ENCODE measurements at regions not wholly inside any gene's neighbourhood (a gene's known extent, or its start where the extent isn't known, plus 50 kb on each side); places are given as distances from the start of the nearest gene placed in this dataset.

- no peak for DNase-seq (ENCODE audit: low spot score)
These were observed 204.7 kb upstream of the GABRA2 start for GRCh38 chr4:46594661-46595060.

- DNase-seq (ENCODE audit: low spot score), result peak; percentile 4
These were observed 196.6 kb upstream of the GABRA2 start for GRCh38 chr4:46586566-46586965.

- no peak for DNase-seq (ENCODE audit: low spot score)
These were observed 191.7 kb upstream of the GABRA2 start for GRCh38 chr4:46581677-46582076.

- DNase-seq (ENCODE audit: low spot score), result no peak
These were observed 165.0 kb upstream of the GABRA2 start for GRCh38 chr4:46554760-46555465.

- no peak for DNase-seq (ENCODE audit: low spot score)
These were observed 160.5 kb upstream of the GABRA2 start for GRCh38 chr4:46550471-46550870.

GRCh38 chr4:46549125-46549524, 159.2 kb upstream of the GABRA2 start:
- DNase-seq (ENCODE audit: low spot score), result no peak

- no peak for DNase-seq (ENCODE audit: low spot score)
These were observed 134.8 kb upstream of the GABRA2 start for GRCh38 chr4:46524751-46525150.

GRCh38 chr4:46520361-46520760, 130.4 kb upstream of the GABRA2 start:
- DNase-seq (ENCODE audit: low spot score), result no peak

GRCh38 chr4:46515940-46516339, 126.0 kb upstream of the GABRA2 start:
- no peak for DNase-seq (ENCODE audit: low spot score)

- no peak for DNase-seq (ENCODE audit: low spot score)
These were observed 118.3 kb upstream of the GABRA2 start for GRCh38 chr4:46508216-46508615.

- no peak for DNase-seq (ENCODE audit: low spot score)
These were observed 116.9 kb upstream of the GABRA2 start for GRCh38 chr4:46506876-46507275.

GRCh38 chr4:46505131-46505530, 115.2 kb upstream of the GABRA2 start:
- DNase-seq (ENCODE audit: low spot score), result no peak

GRCh38 chr4:46503739-46504138, 113.8 kb upstream of the GABRA2 start:
- DNase-seq (ENCODE audit: low spot score), result no peak

- DNase-seq (ENCODE audit: low spot score), result no peak
These were observed 102.5 kb upstream of the GABRA2 start for GRCh38 chr4:46492394-46492793.

GRCh38 chr4:46491455-46491854, 101.5 kb upstream of the GABRA2 start:
- DNase-seq (ENCODE audit: low spot score), result peak; percentile 7

GRCh38 chr4:46484881-46485280, 95.0 kb upstream of the GABRA2 start:
- no peak for DNase-seq (ENCODE audit: low spot score)

GRCh38 chr4:46462733-46463132, 72.8 kb upstream of the GABRA2 start:
- DNase-seq (ENCODE audit: low spot score), result no peak

- no peak for DNase-seq (ENCODE audit: low spot score)
These were observed 69.4 kb upstream of the GABRA2 start for GRCh38 chr4:46459308-46459707.

- DNase-seq (ENCODE audit: low spot score), result no peak
These were observed 60.6 kb upstream of the GABRA2 start for GRCh38 chr4:46450556-46450955.

GRCh38 chr4:46445710-46446314, 55.9 kb upstream of the GABRA2 start:
- DNase-seq (ENCODE audit: low spot score), result no peak

GRCh38 chr4:46444318-46445000, 54.5 kb upstream of the GABRA2 start:
- no peak for DNase-seq (ENCODE audit: low spot score)

- no peak for DNase-seq (ENCODE audit: low spot score)
These were observed 53.0 kb upstream of the GABRA2 start for GRCh38 chr4:46442963-46443362.

GRCh38 chr4:46441136-46441859, 51.4 kb upstream of the GABRA2 start:
- DNase-seq (ENCODE audit: low spot score), result no peak

All from iPS-NIHi11 (cell line).